HG03103 (cell line): ENCODE measurements at regions not wholly inside any gene's neighbourhood (a gene's known extent, or its start where the extent isn't known, plus 50 kb on each side); places are given as distances from the start of the nearest gene placed in this dataset.
"Not testable (repeated sequence)": the region's sequence is repeated elsewhere in the genome, so short reads cannot be mapped to it uniquely, and the experiment has no call there.

Source experiments
- ATAC-seq: cut with Tn5 transposase; IDR thresholded peaks from one replicate; pipeline ENCODE4 v1.9.1; 2021; ENCODE audit warnings: low read depth; ENCODE audit not compliant: unreplicated experiment

- peak; percentile 98 for ATAC-seq
Observed at GRCh38 chr5:50501491-50502228, 60.6 kb upstream of the EMB start.

- not testable (repeated sequence) for ATAC-seq
Observed at GRCh38 chr5:50513028-50513457, 72.0 kb upstream of the EMB start.

- not testable (repeated sequence) for ATAC-seq
Observed at GRCh38 chr5:50521060-50521459, 80.0 kb upstream of the EMB start.

DNA sequence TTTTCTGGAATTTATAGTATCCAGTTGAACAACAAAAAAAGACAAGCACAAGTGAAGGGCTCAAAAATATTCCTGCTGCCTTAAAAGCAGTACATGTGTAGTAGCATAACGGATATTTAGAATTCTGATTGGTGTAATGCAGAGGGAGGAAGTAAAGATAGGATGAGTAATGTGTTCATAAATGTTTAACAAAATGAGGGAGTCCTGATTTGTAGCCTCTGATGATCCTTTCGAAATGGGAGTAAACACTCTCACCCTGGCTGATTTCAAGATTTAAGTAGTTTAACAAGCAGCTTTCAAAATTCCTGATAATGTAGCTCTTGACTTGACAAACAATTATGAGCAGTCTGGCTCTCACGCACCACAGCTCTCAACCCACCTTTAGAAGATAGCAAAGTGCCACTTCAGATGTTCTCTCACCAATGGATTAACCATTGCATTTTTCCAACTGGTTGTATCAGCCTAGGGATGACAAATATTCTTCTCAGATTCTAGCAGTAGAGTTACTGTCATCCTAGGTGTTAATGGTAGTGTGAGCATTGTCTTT, 86.5 kb upstream of the EMB start:
- ATAC-seq: not testable (repeated sequence)

DNA sequence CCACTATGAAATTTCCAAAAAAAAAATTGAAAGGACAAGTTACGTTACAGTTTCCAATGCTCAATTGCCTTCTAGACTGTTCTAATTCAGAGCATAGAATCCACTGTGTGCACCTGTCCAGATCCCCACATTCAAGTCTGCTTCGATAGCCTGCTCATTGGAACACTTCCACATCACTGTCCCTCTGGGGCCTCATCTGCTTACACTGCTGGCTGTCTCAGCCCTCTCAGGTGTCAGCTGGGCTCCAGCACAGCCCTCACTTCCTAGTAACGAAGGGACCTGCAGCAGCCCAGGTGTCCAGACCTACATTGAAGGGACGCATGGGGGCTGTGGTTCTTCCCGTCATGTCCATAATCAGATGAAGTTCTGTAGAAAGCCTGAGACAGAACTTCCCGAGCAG, 94.3 kb upstream of the EMB start:
- ATAC-seq: no peak

- peak; percentile 68 for ATAC-seq
Observed at GRCh38 chr5:50537534-50537933, 96.4 kb upstream of the EMB start.

DNA sequence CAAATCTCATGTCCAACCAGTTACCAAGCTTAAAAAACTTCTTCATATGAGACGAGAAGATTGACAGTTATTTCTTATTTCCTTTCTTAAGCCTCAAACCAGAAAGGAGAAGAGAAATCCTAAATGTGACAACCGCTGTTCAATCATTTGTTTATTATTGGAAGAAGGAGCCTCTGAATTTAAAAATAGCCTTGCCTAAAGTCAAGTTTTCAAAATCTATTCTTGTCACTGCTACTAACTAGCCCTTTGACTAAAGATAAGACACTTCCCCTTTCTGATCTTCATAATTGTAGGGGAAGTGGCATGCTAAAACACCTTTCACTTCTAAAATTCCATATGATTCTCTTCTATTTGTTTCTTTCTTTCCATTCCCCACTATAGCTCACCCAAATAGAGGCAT, 106.2 kb upstream of the EMB start:
- peak; percentile 98 for ATAC-seq

GRCh38 chr5:50550267-50550666, 109.2 kb upstream of the EMB start:
- ATAC-seq: no peak

GRCh38 chr5:50550993-50551392, 109.9 kb upstream of the EMB start:
- no peak for ATAC-seq

DNA sequence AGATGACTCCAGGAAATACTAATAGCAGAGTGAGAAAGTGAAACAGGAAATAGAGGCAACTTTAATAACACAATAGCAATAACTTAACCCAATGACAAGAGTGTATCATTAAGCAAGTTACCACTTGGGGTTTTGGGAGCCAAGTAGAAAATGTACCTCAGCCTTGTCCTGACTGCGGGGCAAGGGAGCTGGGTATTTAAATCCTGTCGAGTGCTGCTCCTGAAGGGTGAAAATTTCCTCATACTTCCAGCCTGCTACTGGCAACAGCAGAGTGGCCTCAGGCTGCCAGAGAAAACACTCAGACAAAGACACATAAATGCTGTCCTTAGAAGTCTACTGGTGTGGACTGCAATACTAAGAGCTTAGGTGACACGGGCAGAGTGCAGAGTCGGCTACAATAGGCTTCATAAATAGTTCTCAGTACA, 112.5 kb upstream of the EMB start:
- ATAC-seq: no peak

- not testable (repeated sequence) for ATAC-seq
Observed at GRCh38 chr5:50558640-50559039, 107.8 kb upstream of the PARP8 start.

- peak; percentile 55 for ATAC-seq
Observed at GRCh38 chr5:50559955-50560354, 106.5 kb upstream of the PARP8 start.

DNA sequence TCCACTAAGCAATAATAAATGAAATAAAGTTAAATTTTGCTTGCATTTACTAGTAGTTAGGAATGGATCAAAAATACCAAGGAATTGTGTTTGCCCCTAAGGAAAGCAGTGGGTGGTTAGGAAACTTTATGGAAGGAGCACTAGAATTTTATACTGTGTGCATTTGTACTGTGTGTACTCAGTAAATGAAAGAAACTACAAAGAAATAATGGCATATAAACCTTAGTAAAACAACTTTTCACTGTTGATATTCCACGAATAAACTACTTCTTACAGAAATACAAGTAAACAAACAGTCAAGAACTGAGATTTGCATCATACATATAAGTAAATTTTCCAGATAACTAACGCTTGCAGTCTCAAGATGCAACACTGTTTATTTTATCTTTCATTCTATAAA, 103.7 kb upstream of the PARP8 start:
- no peak for ATAC-seq

DNA sequence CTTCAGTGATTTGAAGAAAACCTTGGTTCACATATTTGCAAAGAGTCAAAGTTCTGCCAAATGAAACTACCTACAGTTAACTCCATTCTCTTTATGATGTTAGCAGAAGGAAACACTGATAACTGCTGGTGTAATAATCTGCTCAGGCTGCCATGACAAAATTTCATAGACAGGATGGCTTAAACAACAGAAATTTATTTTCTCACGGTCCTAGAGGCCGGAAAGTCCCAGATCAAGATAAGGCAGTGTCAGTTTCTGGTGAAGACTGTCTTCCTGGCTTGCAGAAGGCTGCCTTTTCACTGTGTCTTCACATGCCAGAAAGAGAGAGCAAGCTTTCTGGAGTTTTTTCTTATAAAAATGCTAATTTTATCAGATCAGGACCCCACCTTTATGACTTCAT, 102.4 kb upstream of the PARP8 start:
- ATAC-seq: peak; percentile 61

- ATAC-seq: no peak
Observed at GRCh38 chr5:50564558-50564957, 101.9 kb upstream of the PARP8 start.

DNA sequence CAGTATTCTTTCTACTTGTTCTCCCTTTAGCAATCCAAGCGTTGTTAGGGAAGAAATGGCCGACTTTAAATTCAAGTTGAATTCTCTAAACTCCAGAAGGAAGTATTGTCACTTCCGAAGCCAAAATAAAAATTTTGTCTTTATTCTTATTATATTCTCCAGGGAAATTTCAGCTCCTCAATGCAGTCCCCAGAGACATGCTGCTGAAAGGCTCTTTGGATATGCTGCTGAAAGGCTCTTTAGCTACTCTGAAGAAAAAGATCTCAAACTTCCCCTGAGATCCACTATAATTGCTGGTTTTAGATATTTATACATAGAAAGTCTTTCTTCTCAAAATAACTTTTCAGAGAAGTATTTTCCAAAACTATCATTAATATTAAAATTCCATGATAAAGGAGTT, 92.3 kb upstream of the PARP8 start:
- ATAC-seq: no peak

DNA sequence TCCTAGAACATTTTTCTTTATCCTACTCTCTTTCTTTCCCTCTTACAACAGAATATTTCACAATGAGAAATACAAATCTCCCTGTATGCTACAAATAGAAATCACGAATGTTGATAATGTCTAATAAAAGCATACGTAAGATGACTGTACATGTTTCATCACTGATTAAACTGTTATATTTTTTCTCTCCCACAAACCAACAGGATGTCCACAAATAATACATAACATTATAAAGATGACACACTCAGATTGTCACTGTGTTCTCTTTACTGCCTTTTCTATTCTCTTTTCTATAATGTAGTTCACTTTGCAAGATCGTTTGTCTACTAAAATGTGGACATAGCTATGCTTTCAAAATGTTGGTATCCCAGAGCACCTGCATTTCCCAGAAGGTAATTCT, 90.7 kb upstream of the PARP8 start:
- no peak for ATAC-seq

DNA sequence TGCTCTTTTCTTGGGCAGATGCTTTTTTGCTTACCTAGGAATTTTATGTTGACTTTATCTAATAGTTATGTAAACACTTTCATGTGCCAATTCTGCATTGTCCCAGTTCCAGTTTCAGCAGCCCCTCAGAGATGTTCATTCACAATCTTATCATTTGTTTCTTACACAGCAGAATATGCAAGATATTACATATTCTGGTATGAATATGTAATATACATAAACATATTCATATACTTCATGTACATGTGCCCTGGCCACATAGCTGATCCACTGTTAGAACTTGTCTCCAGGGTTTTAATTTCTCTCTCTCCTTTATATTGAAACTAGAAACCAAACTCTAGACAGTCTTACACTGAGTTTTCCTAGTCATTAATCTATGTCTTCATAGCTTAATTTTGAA, 90.2 kb upstream of the PARP8 start:
- ATAC-seq: no peak

DNA sequence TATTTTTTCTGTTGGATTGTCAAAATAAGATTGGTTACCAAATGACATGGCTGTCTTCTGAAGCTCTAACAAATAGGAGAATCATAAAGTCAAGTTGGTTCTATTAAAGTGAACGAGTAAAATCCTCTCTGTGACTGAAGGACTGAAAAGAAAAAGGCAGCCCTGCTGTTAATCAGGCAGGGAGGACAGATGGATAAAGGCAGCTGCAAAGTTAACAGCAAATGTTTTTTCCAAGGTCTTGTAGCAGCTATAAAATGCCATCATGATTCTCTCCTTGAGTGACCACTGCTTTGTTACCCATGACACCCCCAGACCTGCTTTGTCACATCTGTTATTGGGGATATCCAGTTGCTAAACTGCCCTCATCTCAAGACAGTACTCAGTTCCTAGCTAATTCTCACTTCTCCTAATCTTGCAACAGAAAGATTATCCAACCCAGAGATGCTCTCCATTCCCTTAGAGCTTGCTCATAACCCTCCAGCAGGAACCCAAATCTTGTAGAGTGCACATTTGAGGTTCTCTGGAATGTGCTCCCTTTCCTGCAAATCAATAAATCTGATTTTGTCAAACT, 89.7 kb upstream of the PARP8 start:
- ATAC-seq: no peak

- ATAC-seq: no peak
Observed at GRCh38 chr5:50580506-50580905, 85.9 kb upstream of the PARP8 start.

DNA sequence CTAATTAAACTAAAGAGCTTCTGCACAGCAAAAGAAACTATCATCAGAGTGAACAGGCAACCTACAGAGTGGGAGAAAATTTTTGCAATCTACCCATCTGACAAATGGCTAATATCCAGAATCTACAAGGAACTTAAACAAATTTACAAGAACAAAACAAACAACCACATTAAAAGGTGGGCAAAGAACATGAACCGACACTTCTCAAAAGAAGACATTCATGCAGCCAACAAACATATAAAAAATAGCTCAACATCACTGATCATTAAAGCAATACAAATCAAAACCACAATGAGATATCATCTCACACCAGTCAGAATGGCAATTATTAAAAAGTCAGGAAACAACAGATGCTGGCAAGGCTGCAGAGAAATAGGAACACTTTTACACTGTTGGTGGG, 84.6 kb upstream of the PARP8 start:
- ATAC-seq: not testable (repeated sequence)

DNA sequence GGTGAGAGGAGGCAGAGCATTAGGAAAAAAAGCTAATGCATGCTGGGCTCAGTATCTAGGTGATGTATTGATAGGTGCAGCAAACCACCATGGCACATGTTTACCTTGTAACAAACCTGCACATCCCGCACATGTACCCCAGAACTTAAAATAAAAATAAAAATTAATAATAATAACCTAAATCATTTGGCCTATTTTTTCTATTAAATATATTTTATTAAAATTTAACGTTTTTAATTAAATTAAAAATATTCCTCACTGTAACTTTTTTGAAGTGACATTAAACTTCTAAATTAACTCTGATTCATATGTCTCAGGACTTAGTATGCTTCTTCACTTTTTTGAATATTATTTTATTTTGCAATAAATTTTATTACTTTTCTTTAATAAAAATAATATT, 83.7 kb upstream of the PARP8 start:
- no peak for ATAC-seq
